ENCODE measurements at regions not wholly inside any gene's neighbourhood (a gene's known extent, or its start where the extent isn't known, plus 50 kb on each side); places are given as distances from the start of the nearest gene placed in this dataset.
"Not testable (repeated sequence)": the region's sequence is repeated elsewhere in the genome, so short reads cannot be mapped to it uniquely, and the experiment has no call there.

GRCh38 chr2:67579806-67580205 is 182.7 kb downstream of the ETAA1 start:
- Histone ChIP-seq H3K4me3 (no peak overlapping the region), H3K27me3 (no peaks in the 10 kb centered on the region), H3K36me3 (no peaks in the 10 kb centered on the region), H3K9me3 (peaks cover 0 to 46% (median 15%) of the 10 kb centered on the region in 11 donors), H3K27ac (peak overlapping the region in 1 of 10 donors; percentile 67), H3K4me1 (no peaks in the 10 kb centered on the region)
- DNase-seq (no peak), ATAC-seq (no peak)
- TF ChIP-seq, protein P1, sequence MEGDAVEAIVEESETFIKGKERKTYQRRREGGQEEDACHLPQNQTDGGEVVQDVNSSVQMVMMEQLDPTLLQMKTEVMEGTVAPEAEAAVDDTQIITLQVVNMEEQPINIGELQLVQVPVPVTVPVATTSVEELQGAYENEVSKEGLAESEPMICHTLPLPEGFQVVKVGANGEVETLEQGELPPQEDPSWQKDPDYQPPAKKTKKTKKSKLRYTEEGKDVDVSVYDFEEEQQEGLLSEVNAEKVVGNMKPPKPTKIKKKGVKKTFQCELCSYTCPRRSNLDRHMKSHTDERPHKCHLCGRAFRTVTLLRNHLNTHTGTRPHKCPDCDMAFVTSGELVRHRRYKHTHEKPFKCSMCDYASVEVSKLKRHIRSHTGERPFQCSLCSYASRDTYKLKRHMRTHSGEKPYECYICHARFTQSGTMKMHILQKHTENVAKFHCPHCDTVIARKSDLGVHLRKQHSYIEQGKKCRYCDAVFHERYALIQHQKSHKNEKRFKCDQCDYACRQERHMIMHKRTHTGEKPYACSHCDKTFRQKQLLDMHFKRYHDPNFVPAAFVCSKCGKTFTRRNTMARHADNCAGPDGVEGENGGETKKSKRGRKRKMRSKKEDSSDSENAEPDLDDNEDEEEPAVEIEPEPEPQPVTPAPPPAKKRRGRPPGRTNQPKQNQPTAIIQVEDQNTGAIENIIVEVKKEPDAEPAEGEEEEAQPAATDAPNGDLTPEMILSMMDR (IDR thresholded peaks at IDR 0.05) = no peak
- intact Hi-C loops (cut with DNase I) = loop anchor here in 1 of 10 donors (5.0 kb wide), 1 partner anchor 32 kb away; no protein-coding TSS in a partner anchor
- WGBS, 2 donors = 0 to 62% methylated on average over 1 of the region's 1 CpG

- WGBS, 2 donors = 67 to 69% methylated on average over 7 of the region's 7 CpGs
- Histone ChIP-seq H3K9me3 (peaks cover 0 to 66% (median 22%) of the 10 kb centered on the region in 11 donors), H3K36me3 (no peaks in the 10 kb centered on the region), H3K4me3 (no peak overlapping the region), H3K27ac (no peak overlapping the region), H3K27me3 (no peaks in the 10 kb centered on the region), H3K4me1 (no peaks in the 10 kb centered on the region)
- TF ChIP-seq, protein P1 (IDR thresholded peaks at IDR 0.05) = no peak
- intact Hi-C loops (cut with DNase I) = no loop called here
- DNase-seq (no peak), ATAC-seq (no peak)
These were observed 184.6 kb downstream of the ETAA1 start for GRCh38 chr2:67581751-67582150.

GRCh38 chr2:67583185-67583584 is 186.1 kb downstream of the ETAA1 start:
- WGBS, 2 donors = 95 to 96% methylated on average over 2 of the region's 2 CpGs
- no peak overlapping the region for H3K4me3 ChIP-seq
- no peak overlapping the region for H3K27ac ChIP-seq
- H3K27me3 ChIP-seq = no peaks in the 10 kb centered on the region
- H3K9me3 ChIP-seq = peaks cover 0 to 72% (median 22%) of the 10 kb centered on the region in 11 donors
- TF ChIP-seq, protein P1 (IDR thresholded peaks at IDR 0.05) = no peak
- no peaks in the 10 kb centered on the region for H3K36me3 ChIP-seq
- intact Hi-C loops (cut with DNase I) = no loop called here
- no peak for DNase-seq
- H3K4me1 ChIP-seq = no peaks in the 10 kb centered on the region
- ATAC-seq = no peak

- Histone ChIP-seq H3K27me3 (no peaks in the 10 kb centered on the region), H3K27ac (no peak overlapping the region), H3K36me3 (no peaks in the 10 kb centered on the region), H3K4me3 (no peak overlapping the region), H3K9me3 (peaks cover 0 to 86% (median 22%) of the 10 kb centered on the region in 11 donors), H3K4me1 (no peaks in the 10 kb centered on the region)
- DNase-seq (no peak), ATAC-seq (no peak)
- TF ChIP-seq, protein P1 (IDR thresholded peaks at IDR 0.05) = no peak
- intact Hi-C loops (cut with DNase I) = no loop called here
These were observed 188.3 kb downstream of the ETAA1 start for GRCh38 chr2:67585400-67585799.

DNA sequence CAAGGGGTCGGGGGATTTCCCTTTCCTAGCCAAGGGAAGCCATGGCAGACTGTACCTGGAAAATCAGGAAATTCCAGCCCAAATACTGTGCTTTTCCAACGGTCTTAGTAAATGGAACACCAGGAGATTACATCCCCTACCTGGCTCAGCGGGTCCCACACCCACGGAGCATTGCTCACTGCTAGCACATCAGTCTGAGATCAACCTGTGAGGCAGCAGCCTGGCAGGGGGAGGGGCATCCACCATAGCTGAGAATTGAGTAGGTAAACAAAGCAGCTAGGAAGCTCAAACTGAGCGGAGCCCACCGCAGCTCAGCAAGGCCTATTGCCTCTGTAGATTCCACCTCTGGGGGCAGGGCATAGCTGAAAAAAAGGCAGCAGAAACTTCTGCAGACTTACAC is 192.0 kb downstream of the ETAA1 start:
- intact Hi-C loops (cut with DNase I); DNase-seq; H3K27me3 ChIP-seq; H3K27ac ChIP-seq; ATAC-seq; H3K4me1 ChIP-seq; H3K4me3 ChIP-seq; H3K36me3 ChIP-seq: not testable (repeated sequence)
- 69 to 74% methylated on average over 6 of the region's 6 CpGs for WGBS, 2 donors
- peaks cover 0 to 78% (median 11%) of the 10 kb centered on the region in 11 donors for H3K9me3 ChIP-seq

DNA sequence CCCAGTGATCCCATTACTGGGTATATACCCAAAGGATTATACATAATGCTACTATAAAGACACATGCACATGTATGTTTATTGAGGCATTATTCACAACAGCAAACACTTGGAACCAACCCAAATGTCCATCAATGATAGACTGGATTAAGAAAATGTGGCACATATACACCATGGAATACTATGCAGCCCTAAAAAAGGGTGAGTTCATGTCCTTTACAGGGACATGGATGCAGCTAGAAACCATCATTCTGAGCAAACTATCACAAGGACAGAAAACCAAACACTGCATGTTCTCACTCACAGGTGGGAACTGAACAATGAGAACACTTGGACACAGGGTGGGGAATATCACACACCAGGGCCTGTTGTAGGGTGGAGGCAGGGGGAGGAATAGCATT is 197.4 kb downstream of the ETAA1 start:
- H3K27me3 ChIP-seq; H3K27ac ChIP-seq; DNase-seq; H3K36me3 ChIP-seq; ATAC-seq; H3K4me3 ChIP-seq; intact Hi-C loops (cut with DNase I); H3K4me1 ChIP-seq: not testable (repeated sequence)
- peaks cover 0 to 64% (median 12%) of the 10 kb centered on the region in 11 donors for H3K9me3 ChIP-seq

All from heart right ventricle (tissue), 16 donors.